HG02840 (cell line): ENCODE measurements at regions not wholly inside any gene's neighbourhood (a gene's known extent, or its start where the extent isn't known, plus 50 kb on each side); places are given as distances from the start of the nearest gene placed in this dataset.

Source experiments
- ATAC-seq: cut with Tn5 transposase; IDR thresholded peaks from one replicate; pipeline ENCODE4 v1.9.1; 2021; ENCODE audit warnings: mild to moderate bottlenecking, moderate library complexity, moderate number of reproducible peaks; ENCODE audit not compliant: unreplicated experiment, low FRiP score

DNA sequence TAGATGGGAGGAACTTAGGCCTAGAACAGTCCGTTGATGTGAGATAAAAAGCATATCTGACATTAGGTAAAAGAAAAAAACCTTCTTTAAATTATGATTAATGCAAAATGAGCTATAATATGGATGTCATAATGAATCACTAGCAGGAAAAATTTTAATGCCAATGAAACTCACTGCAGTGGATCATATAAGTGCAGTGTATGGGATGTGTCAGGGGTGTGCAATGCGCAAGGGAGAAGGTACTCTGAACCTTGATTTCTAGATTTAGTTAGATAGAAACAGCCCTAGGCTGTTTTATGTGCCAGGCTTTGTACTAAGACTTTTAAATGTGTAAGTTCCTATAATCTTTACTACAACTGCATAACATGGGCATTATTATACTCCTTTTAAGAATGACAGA is 50.4 kb upstream of the NXPH2 start:
- ATAC-seq: no peak
